ENCODE measurements at regions not wholly inside any gene's neighbourhood (a gene's known extent, or its start where the extent isn't known, plus 50 kb on each side); places are given as distances from the start of the nearest gene placed in this dataset.

DNA sequence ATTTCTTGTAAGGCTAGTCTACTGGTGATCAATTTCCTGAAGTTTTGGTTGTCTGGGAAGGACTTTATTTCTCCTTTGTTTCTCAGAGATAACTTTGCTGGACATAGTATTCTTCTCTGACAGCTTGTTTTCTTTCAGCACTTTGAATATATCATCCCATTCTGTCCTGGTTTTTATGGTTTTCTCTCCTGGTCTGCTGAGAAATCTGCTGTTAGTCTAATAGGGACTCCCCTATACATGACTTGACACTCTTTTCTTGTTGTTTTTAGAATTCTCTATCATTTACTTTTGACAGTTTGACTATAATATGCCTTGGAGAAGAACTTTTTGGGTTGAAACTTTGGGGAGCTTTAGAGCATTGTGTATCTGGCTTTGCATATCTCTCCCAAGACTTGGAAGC, 112.5 kb downstream of the PRL start:
- H3K4me3 ChIP-seq (ENCODE audit: low read depth, low read length): no peak overlapping the region
- TF ChIP-seq, protein P1, sequence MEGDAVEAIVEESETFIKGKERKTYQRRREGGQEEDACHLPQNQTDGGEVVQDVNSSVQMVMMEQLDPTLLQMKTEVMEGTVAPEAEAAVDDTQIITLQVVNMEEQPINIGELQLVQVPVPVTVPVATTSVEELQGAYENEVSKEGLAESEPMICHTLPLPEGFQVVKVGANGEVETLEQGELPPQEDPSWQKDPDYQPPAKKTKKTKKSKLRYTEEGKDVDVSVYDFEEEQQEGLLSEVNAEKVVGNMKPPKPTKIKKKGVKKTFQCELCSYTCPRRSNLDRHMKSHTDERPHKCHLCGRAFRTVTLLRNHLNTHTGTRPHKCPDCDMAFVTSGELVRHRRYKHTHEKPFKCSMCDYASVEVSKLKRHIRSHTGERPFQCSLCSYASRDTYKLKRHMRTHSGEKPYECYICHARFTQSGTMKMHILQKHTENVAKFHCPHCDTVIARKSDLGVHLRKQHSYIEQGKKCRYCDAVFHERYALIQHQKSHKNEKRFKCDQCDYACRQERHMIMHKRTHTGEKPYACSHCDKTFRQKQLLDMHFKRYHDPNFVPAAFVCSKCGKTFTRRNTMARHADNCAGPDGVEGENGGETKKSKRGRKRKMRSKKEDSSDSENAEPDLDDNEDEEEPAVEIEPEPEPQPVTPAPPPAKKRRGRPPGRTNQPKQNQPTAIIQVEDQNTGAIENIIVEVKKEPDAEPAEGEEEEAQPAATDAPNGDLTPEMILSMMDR (IDR thresholded peaks at IDR 0.05; ENCODE audit: insufficient read depth, low read length): no peak
- no peak for DNase-seq (ENCODE audit: low read depth)

DNA sequence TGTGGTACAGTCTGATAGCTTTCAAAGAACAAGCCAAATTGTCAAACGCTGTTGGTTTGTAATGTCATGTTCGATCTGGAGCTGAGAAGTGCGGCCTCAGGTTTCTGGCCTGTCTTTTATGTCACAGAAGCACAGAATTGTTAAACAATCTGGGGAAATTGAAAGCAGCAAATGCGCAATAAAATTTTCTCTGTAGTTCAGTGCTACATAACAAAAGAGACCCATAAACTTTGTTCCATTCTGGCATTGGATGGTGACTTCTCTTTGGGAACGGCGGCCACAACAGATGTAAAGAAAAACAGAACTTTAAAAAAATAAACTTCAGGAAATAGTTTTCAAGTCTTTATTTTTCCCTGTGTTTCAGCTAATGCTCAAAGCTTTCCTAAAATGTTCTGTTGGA, 106.9 kb downstream of the PRL start:
- DNase-seq (ENCODE audit: low read depth): no peak
- TF ChIP-seq, protein P1 (IDR thresholded peaks at IDR 0.05; ENCODE audit: insufficient read depth, low read length): no peak

DNA sequence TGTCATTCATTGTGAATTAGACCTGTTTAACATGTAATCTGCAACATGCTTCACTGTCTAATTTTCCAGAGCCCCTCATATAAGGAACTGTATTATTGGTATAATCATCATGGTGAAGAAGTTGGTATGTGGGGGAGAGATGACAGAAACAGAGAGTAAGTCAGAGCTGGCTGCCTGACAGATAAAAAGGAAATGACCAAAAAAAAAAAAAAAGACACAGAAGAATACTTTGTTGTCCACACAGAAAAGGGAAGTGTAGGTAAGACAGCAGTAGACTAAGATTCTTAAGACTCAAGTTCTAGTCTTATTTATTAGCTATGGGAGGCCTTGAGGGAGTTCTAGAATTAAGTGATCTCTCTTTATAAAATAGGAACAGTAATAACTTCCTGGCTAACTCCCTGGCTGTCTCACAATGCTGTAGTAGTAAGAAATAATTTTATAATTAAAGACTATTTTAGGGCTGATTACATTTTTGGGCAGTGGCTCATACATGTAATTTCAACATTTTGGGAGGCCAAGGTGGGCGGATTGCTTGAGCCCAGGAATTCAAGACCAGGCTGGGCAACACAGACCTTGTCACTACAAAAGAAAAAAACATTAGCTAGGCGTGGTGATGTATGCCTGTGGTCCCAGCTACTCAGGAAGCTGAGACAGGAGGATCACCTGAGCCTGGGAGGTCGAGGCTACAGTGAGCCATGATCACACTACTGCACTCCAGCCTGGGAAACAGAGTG, 102.5 kb downstream of the PRL start:
- H3K4me3 ChIP-seq (ENCODE audit: low read depth, low read length): no peak overlapping the region
- TF ChIP-seq, protein P1 (IDR thresholded peaks at IDR 0.05; ENCODE audit: insufficient read depth, low read length): no peak
- DNase-seq (ENCODE audit: low read depth): peak; percentile 28

More for the DNA sequence above, 106.9 kb downstream of the PRL start:
- no peak overlapping the region for H3K4me3 ChIP-seq (ENCODE audit: low read depth, low read length)

DNA sequence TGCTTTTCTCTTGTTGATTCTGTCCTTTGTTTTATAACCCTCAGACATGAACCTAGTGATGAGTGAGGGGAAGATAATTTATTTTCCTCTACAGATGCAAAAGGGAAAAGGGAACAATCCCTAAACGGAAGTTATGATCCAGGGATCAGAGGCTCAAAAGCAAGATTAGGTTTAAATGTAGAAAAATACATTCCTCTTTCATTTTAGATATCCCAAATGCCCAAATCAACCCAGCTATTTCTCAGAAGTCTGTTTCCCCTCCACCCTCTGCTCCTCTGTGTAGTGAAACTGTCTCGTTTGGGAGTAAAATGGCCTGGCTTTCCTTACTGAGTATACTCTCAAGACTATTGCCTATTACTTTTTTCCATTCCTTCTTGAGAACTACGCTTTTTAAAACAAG, 97.1 kb downstream of the PRL start:
- TF ChIP-seq, protein P1 (IDR thresholded peaks at IDR 0.05; ENCODE audit: insufficient read depth, low read length): no peak
- no peak for DNase-seq (ENCODE audit: low read depth)
- no peak overlapping the region for H3K4me3 ChIP-seq (ENCODE audit: low read depth, low read length)

DNA sequence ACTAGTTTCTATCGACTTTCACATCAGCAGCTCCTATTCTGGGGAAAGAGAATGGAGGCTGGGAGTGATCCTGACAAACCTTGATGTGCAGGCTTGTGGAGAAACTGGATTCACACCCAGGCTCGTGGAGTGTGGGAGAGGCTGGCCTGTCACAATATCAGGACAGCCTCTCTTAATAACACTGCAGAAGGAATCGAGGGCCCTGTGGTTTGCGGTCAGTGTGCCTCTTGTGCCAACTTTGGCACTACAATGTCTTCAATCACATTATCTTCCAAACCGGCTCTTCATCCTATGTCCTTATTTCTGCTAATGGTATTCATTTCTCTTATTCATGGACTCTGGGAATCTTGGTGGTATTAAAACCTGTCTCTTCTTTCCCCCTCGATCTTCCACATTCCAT, 92.7 kb downstream of the PRL start:
- TF ChIP-seq, protein P1 (IDR thresholded peaks at IDR 0.05; ENCODE audit: insufficient read depth, low read length): no peak
- H3K4me3 ChIP-seq (ENCODE audit: low read depth, low read length): no peak overlapping the region
- DNase-seq (ENCODE audit: low read depth): no peak

DNA sequence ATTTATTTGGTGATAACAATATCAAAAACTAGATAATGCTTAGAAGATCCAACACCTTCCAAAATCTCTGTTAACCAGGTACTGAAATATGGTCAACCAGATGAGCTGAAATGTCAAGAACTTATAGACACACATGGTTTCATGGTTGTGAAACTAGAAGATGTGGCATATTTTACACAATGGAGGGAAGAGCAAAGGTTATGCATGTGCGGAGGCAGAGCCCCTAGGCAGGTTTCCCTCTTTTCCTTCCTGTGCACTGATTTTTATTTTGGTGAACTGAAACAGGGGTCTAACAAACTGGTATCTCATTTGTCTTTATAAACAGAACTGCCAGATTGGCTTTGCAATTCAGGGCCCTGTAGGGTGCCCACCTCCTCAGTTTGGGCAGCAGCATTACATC, 91.6 kb downstream of the PRL start:
- DNase-seq (ENCODE audit: low read depth): no peak
- TF ChIP-seq, protein P1 (IDR thresholded peaks at IDR 0.05; ENCODE audit: insufficient read depth, low read length): no peak
- H3K4me3 ChIP-seq (ENCODE audit: low read depth, low read length): no peak overlapping the region

DNA sequence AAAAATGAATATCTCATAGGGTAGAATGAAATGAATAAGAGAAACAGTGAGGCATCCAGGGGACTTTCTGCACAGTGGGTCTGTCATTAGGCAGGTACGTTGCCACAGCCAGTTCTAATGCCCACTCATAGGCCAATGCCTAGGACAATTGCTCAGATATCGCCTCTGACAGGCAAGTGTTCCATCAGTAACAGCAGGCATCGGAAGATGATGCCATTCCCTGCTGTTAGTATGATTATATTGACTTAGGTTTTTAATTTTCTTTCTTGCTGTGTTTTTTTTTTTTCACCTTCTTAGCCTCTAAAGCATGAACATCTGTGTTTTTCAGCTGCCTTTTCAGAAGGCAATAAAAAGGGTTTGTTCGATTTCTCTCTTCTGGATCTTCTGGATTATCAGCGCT, 90.7 kb downstream of the PRL start:
- H3K4me3 ChIP-seq (ENCODE audit: low read depth, low read length): no peak overlapping the region
- DNase-seq (ENCODE audit: low read depth): no peak
- TF ChIP-seq, protein P1 (IDR thresholded peaks at IDR 0.05; ENCODE audit: insufficient read depth, low read length): no peak
